GM12891 (cell line): ENCODE measurements at regions not wholly inside any gene's neighbourhood (a gene's known extent, or its start where the extent isn't known, plus 50 kb on each side); places are given as distances from the start of the nearest gene placed in this dataset.

Source experiments
- POLR2A ChIP-seq: IDR thresholded peaks from 2 replicates; pipeline ENCODE4 v1.6.1; 2011; ENCODE audit warnings: low read depth, low read length, control low read depth
- POU2F2 ChIP-seq: IDR thresholded peaks from 2 replicates; pipeline ENCODE4 v1.6.1; 2011; ENCODE audit warnings: low read depth, mild to moderate bottlenecking, control low read depth, low read length, moderate library complexity

DNA sequence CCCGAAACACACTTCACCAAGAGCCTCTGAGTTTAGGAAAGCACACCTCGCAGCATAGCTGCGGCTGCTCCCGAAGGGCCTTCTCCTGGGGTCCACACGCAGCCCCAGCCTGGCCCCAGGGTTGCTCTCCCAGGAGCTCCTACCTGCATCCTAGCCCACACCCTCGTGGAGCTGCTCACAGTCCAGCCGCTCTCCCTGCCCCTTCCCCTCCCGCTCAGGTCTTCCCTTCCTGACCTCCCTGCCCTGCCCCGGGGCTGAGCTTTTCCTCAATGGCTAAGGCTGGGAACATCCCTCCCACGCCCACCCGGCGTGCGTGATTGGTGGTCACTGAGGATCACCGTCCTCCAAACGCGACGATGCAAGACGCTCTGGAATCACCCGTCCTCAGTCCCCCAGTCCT, 205.8 kb downstream of the FNDC1 start:
- TF ChIP-seq POLR2A (no peak), POU2F2 (no peak)
